GM19239 (cell line): ENCODE measurements at regions not wholly inside any gene's neighbourhood (a gene's known extent, or its start where the extent isn't known, plus 50 kb on each side); places are given as distances from the start of the nearest gene placed in this dataset.

Source experiments
- DNase-seq: peaks from one replicate; pipeline ENCODE4 v3.0.0; 2011; ENCODE audit warnings: low spot score; ENCODE audit not compliant: insufficient read length
- FAIRE-seq: peaks from 2 replicates; lab custom pipeline; 2011; peaks lifted over from hg19 to GRCh38; lab: Jason Lieb, UNC

DNA sequence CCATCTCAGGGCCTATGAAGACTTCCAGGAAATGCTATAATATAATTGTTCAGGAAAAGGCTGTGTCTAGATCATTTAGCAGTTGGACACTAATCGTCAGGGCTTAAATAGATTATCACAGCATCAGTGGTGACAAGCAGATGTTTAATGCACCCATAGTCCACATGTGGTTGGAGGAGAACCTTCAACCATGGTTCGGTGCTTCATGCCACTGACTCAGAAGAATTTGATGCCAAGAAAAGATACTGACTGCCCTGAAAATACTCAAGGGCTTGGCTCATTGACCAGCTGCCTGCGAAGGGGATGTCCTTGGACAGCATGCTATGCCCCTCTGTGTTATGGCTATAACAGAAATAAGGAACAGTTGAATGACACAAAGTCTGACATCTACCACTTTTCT is 175.7 kb downstream of the HHIPL2 start:
- DNase-seq (no peak), FAIRE-seq (no peak)

DNA sequence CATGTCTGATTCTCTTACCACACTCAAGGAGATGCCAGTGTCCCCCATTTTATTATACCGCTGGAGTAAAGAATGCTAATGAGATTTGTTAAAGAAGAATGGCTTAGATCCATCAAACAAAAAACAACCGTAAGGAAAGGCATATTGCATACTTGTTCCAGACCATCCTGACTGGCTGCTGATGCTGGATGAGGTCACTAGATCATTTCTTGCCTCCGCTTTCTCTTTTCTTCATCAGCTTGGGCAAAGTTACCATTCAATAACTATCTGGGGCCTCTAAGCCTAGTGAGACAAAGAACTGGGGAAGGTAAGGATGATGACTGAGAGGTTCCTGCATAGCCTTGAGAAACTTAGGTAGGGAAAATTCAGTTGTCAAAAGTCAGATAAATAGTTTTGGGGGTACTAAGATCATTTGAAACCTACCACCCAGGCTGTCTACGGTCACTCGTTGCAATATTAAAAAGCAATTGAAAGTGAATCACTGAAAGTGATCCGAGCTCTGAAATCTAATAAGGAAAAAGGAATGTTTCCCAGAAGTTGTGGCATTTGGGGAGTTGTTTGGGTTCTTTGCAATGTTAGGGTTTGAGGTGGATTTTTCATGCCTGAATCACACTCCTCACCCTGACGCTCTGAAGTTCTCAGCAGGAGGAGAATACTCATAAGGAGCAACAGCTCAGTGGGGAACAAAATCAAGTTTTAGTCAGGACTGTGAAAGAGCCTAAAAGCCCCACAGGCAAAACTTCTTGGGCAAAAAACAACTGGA is 176.8 kb downstream of the HHIPL2 start:
- DNase-seq (no peak), FAIRE-seq (no peak)

DNA sequence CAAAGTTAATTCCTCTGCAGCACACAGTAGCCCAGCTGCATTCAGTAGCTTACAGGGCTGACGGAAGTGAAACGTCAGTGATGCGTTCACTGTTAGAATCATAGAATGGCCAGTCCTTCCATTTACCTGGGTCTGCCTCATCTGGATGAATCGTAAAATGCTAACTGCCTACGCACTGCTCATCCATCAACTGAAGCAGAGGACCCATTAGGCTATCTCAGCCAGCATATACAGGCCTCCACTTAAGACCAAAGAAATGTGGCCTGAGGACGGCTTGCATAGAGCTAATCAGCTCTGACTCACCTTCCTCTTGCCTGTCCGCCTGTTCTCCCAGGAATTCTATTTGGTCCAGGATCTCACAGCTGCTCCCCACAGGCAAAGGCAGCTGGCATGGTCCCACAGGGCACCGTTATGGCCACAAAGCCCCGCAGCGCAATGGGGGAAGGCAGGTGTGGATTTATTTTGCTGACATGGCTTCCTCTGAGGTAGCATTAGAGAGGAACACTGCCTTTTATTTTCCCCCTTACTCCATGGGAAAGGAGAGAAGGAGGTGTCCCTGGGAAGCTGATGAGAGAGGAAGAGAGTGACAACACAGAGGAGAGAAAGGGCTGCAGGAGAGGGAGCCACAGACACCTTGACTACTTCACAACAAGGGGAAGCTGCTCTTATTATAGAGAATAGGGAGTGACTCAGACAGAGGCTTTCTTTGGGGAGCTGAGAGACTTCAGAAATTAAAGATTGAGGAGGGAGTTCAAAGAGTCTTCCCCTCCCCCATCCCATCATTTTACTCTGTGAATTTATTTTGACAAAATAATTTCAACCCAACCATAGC is 177.6 kb downstream of the HHIPL2 start:
- FAIRE-seq: no peak

DNA sequence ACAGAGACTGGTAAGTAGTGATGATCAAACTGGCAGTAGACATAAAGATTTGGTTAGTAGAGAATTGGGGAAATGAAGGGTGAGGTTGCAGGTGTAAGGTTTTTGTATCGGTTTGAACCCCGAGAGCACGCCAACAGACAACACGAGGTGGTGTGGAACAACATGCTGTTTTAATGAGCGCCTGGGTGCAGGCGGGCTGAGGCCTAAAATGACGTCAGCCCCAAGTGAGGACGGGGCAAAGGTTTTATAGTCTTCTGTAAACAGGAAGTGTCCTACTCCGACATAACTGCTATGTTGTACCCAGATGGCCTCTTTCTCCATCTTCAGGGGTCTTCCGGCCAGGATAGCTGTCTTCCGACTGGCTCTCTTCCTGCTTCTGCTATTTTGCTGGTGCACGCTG is 178.8 kb downstream of the HHIPL2 start:
- no peak for DNase-seq
- no peak for FAIRE-seq

More for the DNA sequence above, 177.6 kb downstream of the HHIPL2 start:
- no peak for DNase-seq

DNA sequence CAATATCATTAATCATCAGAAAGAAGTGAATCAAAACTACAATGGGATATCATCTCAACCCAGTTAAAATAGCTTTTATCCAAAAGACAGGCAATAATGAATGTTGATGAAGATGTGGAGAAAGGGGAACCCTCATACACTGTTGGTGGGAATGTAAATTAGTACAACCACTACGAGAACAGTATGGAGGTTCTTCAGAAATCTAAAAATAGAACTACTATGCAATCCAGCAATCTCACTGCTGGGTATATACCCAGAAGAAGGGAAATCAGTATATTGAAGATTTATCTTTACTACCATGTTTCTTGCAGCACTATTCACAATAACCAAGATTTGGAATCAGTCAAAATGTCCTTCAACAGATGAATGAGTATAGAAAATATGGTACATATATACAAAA is 189.8 kb downstream of the HHIPL2 start:
- FAIRE-seq: no peak

DNA sequence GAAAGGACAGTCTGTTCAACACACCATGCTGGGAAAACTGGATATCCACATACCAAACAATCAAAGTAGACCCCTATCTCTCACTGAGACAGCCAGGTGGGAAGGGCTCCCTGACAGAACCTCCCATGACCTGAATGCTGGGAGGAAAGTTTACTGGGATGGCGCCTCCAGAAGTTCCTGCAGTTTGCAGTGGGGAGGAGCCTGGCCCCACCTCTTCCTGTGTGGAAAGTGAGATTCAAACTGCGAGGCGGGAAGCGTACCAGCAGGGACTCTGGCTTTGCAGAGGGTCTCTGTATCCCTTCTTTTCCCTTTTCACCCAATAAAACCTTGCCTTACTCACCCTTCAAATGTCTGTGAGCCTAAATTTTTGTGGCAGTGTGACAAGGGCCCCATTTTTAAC is 190.7 kb downstream of the HHIPL2 start:
- DNase-seq: no peak
- FAIRE-seq: no peak

More for the DNA sequence above, 189.8 kb downstream of the HHIPL2 start:
- no peak for DNase-seq

DNA sequence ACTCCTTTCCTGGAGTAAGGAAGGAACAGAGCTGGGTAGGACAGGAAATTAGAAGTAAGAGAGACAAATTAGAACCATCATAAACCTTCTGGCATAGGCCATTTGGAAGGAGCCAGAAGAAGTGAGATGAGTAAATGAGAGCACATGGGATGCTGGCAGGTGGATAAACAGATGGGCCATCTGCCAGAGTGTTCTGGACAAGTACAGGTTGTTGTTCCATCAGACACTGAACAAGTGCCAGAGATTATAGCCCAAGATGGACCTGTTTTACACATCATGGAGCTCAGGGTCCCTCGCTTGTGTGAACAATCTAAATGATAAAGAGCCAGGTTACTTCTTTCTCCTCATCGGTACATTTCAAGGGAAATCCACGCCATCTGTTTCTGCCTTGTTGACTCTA is 200.3 kb downstream of the HHIPL2 start:
- FAIRE-seq (no peak), DNase-seq (no peak)

DNA sequence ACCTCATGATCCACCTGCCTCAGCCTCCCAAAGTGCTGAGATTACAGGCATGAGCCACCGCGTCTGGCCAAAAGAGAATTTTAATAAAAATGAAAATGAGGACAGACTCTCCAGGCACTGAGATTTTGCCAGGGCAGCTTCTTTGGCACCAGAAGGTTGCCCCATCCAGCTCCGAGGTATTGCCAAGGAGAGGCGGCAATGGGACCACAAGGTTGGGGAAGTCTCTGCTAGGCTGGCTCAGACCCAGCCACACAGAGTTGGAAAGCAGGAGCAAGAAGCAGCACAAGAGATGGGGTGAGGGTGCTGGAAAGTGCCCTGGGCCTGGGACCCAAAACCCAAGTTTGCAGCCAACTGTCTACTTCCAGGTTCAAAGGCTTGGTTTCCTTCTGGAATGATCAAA is 200.9 kb downstream of the HHIPL2 start:
- DNase-seq (no peak), FAIRE-seq (no peak)

DNA sequence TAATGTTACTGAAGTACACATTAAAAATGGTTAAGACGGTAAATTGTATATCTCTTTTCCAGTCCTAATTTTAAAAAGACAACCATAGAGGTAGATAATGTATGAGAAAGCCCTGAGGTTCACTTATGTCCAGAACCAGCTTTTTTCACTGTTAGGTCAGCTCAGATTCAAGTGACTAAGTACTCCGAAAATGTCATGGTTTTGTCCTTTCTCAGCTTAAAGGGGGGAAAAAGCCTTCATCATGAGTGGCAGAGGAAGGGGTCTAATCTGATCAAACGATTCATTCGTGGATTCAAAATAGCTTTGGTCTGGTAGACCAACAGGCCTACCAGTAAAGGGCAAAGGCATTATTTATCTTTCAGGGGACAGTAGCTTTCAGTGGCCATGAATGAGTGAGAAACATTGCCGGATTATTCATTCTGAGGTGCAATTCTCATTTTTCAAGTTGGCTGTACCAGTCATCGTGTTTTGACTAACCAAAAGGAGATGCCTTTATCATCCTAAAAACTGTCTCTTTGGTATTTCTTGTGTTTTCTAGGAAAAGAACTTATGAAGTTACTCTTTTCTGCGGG is 208.4 kb downstream of the HHIPL2 start:
- FAIRE-seq: no peak
- no peak for DNase-seq

DNA sequence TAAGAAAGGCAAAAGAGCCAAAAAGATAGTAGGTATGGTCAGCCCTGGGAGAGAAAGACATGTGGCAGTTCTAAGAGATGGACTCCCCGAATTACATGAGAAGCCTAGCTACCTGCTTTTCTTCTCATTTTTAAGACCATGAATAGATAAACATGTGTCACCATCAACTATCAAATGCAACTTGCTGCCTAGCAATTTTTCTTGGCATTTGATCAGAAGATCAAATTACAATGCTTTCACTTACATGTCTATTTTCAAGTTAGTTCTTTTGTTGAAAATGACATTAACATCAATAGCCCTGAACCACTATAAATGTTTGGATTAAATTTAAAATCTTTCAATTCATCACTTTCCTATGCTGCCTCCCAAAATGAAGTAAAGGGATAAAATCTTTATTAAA is 212.3 kb downstream of the HHIPL2 start:
- FAIRE-seq: no peak

DNA sequence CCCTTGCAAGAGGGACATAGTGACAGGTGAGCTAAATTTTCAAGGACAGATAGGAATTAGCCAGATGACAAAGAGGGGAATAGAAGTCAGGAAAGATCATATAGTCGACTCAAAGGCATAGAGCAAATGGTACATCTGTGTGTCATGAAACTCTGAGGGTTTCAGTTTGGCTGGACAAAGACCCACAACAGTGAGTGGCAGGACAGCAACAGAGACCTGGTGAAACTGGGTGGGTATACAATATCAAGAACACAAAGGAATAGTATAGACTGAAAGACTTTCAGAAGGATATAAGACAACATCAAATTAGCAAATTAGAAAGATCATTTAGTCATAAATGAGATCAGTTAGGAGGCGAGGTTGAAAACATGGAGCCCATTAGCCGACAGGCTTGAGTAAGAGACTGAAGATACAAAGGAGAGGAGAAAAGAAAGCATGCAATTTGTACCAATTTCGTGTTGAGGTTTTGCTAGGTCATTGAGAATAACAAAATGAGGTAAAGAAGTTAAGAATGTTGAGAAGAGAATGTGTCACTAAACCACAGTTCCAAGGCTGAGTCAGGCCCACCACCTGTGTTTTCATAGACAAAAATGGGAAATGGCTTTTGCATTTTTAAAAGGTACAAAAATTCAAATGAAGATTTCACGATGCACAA is 213.8 kb downstream of the HHIPL2 start:
- FAIRE-seq (no peak), DNase-seq (no peak)

More for the DNA sequence above, 212.3 kb downstream of the HHIPL2 start:
- no peak for DNase-seq

DNA sequence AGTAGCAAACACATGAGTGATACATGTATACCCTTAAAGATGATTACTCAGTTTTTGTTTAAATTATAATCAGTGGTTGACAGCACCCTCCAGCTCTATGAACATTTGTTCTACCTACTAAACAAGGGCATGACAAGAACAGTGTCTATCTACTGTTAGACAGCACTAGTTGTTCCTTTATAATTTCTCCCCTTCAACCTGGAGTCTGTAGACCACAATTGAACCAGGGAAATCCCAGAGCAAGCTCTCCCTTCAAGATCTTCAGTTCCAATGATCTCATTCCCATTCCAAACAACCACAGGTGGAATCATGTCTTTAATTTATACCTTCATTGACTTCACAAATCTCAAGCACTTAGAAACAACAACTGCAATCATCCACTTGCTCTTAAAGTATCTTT is 216.1 kb downstream of the HHIPL2 start:
- FAIRE-seq (no peak), DNase-seq (no peak)

DNA sequence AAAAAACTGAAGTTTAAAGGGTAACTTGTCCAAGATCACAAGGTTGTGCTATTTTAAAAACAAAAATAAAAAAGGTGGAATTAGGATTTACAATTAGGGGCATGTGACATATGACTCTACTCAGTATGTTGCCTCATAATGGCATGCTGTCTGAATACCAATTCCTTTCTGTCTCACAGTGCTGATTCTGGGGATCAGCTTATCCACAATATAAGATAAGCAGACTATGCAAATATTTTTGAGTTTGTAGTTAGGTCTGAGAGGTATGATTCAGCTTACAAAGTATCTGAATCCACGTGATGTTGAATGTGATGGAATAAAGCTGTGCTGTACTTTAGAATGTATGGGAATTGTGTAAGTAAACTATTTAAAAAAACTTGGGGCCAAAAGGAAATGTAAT is 216.6 kb downstream of the HHIPL2 start:
- FAIRE-seq (no peak), DNase-seq (no peak)

DNA sequence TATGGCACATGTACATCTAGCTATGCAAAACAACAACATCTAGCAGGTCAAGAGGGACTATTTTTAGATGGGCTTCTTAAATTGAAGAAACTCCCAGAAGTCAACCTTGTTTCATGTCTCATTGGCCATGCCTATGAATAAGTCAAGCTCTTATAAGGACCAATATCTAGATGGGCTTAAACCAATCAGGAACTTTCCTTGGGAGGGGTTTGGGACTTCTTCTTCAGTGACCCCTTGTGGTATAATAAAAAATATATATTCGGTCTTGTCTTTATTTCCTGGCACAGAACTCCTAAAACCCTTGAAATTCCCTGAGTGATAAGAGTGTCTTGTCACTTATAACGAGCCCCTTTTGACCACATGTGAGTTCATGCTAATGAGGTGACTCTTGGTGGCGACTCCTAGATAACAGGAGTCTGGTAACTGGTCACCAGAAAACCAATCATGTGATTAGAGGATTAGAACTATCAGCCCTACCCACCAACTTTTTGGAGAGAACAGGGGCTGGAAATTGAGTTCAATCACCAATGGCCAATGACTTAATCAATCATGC is 218.3 kb downstream of the HHIPL2 start:
- DNase-seq: no peak
- no peak for FAIRE-seq

DNA sequence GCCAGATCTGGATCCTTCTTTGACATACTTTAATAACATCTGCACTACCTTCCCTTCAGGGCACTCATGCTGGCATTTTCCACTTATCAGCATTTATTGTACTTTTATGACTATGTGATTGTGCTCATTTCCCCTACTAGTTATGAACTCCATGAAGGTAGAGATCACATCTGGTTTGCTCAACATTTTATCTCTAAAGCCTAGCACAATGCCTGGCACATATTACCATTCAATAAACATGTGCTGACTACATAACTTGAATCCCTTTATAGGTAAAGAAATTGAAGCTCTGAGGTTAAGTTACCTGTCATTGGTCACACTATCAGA is 221.2 kb downstream of the HHIPL2 start:
- DNase-seq (no peak), FAIRE-seq (no peak)

DNA sequence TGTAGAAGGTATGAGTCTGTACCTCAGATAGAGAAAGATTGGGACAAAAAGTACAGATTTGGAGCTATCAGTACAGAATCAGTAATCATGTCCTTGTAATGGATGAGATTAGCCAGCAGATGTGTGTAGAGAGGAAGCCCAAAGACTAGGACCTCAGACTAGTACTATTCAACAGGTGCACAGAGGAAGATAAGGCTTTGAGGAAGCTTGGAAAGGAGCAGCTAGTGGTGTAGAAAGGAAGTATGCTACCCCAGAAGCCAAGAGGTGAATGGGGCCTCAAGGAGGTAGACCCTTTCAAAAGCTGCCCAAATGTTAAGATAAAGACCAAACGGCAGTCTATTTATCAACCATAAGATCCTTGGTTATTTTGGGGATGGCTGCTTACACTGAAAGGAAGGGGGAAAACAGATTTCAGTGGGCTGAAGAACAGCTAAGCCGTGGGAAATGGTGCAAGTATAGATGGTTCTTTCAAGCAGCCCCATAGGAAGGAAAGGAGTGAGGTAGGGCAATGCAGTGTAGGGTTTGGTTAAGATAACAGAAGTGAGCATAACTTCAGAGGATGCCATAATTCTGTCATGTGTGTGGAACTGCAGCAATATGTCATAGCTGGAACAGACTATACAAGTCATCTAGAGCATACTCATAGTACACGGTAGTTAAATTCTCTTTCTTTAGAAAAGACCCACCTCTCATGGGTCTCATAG is 221.7 kb downstream of the HHIPL2 start:
- no peak for DNase-seq
- FAIRE-seq: no peak

DNA sequence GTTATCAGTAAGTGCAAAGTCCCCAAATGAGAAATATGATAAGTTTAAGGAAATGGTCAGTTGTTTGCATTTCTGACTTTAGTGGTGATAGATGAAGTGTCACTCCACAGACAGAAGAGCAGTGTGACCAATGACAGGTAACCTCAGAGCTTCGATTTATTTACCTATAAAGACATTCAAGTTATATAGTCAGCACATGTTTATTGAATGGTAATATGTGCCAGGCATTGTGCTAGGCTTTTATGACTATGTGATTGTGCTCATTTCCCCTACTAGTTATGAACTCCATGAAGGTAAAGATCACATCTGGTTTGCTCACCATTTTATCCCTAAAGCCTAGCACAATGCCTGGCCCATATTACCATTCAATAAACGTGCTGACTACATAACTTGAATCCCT is 222.4 kb downstream of the HHIPL2 start:
- FAIRE-seq (no peak), DNase-seq (no peak)

DNA sequence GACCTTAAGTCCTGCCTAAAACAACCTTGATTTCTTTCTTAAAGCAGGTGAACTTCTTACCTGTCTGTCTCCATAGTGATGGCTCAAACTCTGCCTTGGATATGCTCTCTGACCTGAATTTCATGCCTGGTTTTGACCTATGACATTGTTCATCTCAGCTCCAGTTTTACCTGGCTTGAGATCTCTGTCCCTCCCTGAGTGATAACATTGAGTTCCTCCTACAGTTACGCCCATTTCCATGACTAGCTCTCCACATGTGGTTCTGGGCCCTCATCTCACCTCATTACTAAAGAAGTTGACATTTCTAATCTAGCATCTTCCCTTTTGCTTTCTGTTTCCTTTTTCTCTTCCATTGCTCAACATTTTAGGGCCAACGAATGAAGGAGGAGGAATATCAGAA is 233.1 kb downstream of the HHIPL2 start:
- DNase-seq (no peak), FAIRE-seq (no peak)

DNA sequence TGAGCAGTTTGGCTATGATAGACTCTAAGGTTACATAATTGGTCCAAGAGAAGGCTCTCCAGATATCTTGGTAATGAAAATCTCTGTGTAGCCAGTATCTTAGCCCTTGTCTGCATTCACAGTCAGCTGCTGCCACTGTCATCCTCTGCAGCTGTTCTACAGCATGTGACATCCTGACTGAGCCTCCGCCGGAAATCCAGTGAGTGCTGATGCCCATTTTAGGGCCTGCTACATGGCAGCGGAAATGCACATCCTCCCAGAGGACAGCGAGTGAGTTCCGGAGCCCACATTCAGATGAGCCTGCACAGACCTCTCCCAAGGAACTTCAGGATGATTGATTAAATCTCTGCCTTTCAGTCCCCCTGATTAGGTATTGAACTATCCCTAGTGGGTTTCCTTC is 237.1 kb downstream of the HHIPL2 start:
- no peak for FAIRE-seq

DNA sequence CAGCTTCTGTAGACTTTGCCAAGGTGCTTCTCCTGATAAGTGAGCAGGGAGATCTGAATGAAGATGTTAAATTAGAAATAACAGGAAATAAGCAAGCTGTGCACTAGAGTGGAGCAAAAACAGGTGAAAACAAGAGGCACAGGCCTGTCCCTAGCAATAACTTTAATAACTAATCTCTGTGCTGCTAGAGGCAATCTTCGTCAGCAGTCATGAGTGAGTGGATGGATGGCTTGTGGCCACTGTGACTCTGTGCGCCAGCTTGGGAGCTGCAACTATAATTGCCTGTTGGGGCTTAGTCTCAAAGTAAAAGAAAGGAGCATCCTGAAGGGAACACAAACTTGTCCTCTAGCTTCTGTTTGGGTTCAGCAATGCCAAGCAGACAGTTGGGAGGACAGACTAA is 240.3 kb downstream of the HHIPL2 start:
- FAIRE-seq (no peak), DNase-seq (no peak)

More for the DNA sequence above, 237.1 kb downstream of the HHIPL2 start:
- DNase-seq: no peak
